ENCODE measurements at regions not wholly inside any gene's neighbourhood (a gene's known extent, or its start where the extent isn't known, plus 50 kb on each side); places are given as distances from the start of the nearest gene placed in this dataset.

- no peak for TF ChIP-seq CTCF (IDR thresholded peaks at IDR 0.05; ENCODE audit: low read depth, low read length, poor library complexity, severe bottlenecking)
- no peak for TF ChIP-seq EZH2phosphoT487 (IDR thresholded peaks at IDR 0.05; ENCODE audit: borderline replicate concordance, low read length)
Observed at GRCh38 chr18:28338316-28338715, 161.4 kb upstream of the CDH2 start.

Data from DOHH2 (cell line).